Muscle of back (tissue), 3 donors: ENCODE measurements at regions not wholly inside any gene's neighbourhood (a gene's known extent, or its start where the extent isn't known, plus 50 kb on each side); places are given as distances from the start of the nearest gene placed in this dataset.

Experiments used
- DNase-seq, 3 donors: peaks; one replicate each; pipeline versions ENCODE4 v3.0.0 to v3.0.0-alpha.2; 2013

GRCh38 chr2:82690757-82691411, 1768.2 kb downstream of the SUCLG1 start:
- DNase-seq, result no peak

GRCh38 chr2:82675186-82675585, 1783.9 kb downstream of the SUCLG1 start:
- DNase-seq, result no peak

GRCh38 chr2:82674652-82675051, 1784.4 kb downstream of the SUCLG1 start:
- no peak for DNase-seq

GRCh38 chr2:82667491-82667890, 1791.6 kb downstream of the SUCLG1 start:
- DNase-seq, result peak; percentile 26 to 60 (median 49)

- no peak for DNase-seq
These were observed 1793.4 kb downstream of the SUCLG1 start for GRCh38 chr2:82665691-82666090.

GRCh38 chr2:82657106-82657505, 1802.0 kb downstream of the SUCLG1 start:
- peak; percentile 18 to 64 (median 32) for DNase-seq

- peak in 1 of 3 donors; percentile 26 for DNase-seq
These were observed 1802.7 kb downstream of the SUCLG1 start for GRCh38 chr2:82656420-82656819.

- DNase-seq, result no peak
These were observed 1807.0 kb downstream of the SUCLG1 start for GRCh38 chr2:82652117-82652516.

GRCh38 chr2:82650038-82650437, 1809.0 kb downstream of the SUCLG1 start:
- no peak for DNase-seq

- no peak for DNase-seq
These were observed 1817.4 kb downstream of the SUCLG1 start for GRCh38 chr2:82641598-82642180.

- no peak for DNase-seq
These were observed 1822.6 kb downstream of the SUCLG1 start for GRCh38 chr2:82636402-82637020.

- DNase-seq, result no peak
These were observed 1860.1 kb downstream of the SUCLG1 start for GRCh38 chr2:82599021-82599420.

- DNase-seq, result no peak
These were observed 1862.5 kb downstream of the SUCLG1 start for GRCh38 chr2:82596581-82596980.

- no peak for DNase-seq
These were observed 1867.4 kb downstream of the SUCLG1 start for GRCh38 chr2:82591718-82592117.

GRCh38 chr2:82576656-82577055, 1882.4 kb downstream of the SUCLG1 start:
- no peak for DNase-seq

- DNase-seq, result no peak
These were observed 1919.8 kb downstream of the SUCLG1 start for GRCh38 chr2:82539280-82539621.

GRCh38 chr2:82538590-82539279, 1920.3 kb downstream of the SUCLG1 start:
- DNase-seq, result no peak

- peak in 1 of 3 donors; percentile 5 for DNase-seq
These were observed 1930.8 kb downstream of the SUCLG1 start for GRCh38 chr2:82528288-82528687.

- DNase-seq, result no peak
These were observed 1932.0 kb downstream of the SUCLG1 start for GRCh38 chr2:82527124-82527523.

GRCh38 chr2:82526277-82526676, 1932.8 kb downstream of the SUCLG1 start:
- no peak for DNase-seq

- DNase-seq, result no peak
These were observed 1933.3 kb downstream of the SUCLG1 start for GRCh38 chr2:82525744-82526143.

- no peak for DNase-seq
These were observed 1934.3 kb downstream of the SUCLG1 start for GRCh38 chr2:82524826-82525225.

GRCh38 chr2:82511894-82512293, 1947.2 kb downstream of the SUCLG1 start:
- no peak for DNase-seq
